Endothelial cell of umbilical vein (primary cell): ENCODE measurements at regions not wholly inside any gene's neighbourhood (a gene's known extent, or its start where the extent isn't known, plus 50 kb on each side); places are given as distances from the start of the nearest gene placed in this dataset.

ENCODE experiments used
- BruUV-seq: library from RNA; stranded (reverse); fragments of 400-500 nt; replicated peaks from 2 replicates; lab custom pipeline; 2021; lab: Mats Ljungman, UMichigan
- CTCF ChIA-PET: fragments of 300-600, 350-600 bp; sonication (Branson Sonifier 250); formaldehyde crosslinking; loops from one replicate; lab custom pipeline; 2021; ENCODE audit warnings: antibody characterized with exemption, inconsistent platforms; lab: Charles Lee
- POLR2A ChIA-PET: fragments of 300-600, 350-600 bp; sonication (Branson Sonifier 250); formaldehyde crosslinking; loops from one replicate; lab custom pipeline; 2021; ENCODE audit warnings: antibody characterized with exemption, inconsistent platforms; lab: Charles Lee
- DNase-seq: peaks from one replicate; pipeline ENCODE4 v3.0.0-alpha.2; 2011; ENCODE audit warnings: low read depth, low spot score
- FAIRE-seq: peaks from 2 replicates; lab custom pipeline; 2011; peaks lifted over from hg19 to GRCh38; lab: Jason Lieb, UNC
- H2AFZ ChIP-seq: 2 replicates; pipeline ENCODE4 v1.6.0; 2012; ENCODE audit warnings: low read depth, low read length, control low read depth, inconsistent platforms
- H3K27ac ChIP-seq: 2 replicates; pipeline ENCODE4 v1.5.1; 2011; ENCODE audit warnings: low read depth, mild to moderate bottlenecking, control low read depth, low read length, moderate library complexity; ENCODE audit not compliant: insufficient read depth
- H3K27me3 ChIP-seq, 2 experiments: 2 replicates each; pipeline versions ENCODE4 v1.6.0 to v1.6.1; 2011; ENCODE audit warnings: low read length in 2 of 2, mixed read lengths in 1 of 2; ENCODE audit not compliant: control insufficient read depth in 2 of 2, insufficient read depth in 2 of 2
- H3K36me3 ChIP-seq, 2 experiments: 2 replicates in 1 of 2; 3 replicates in 1 of 2; pipeline ENCODE4 v1.5.1; 2011; ENCODE audit warnings: low read length in 2 of 2, mild to moderate bottlenecking in 1 of 2, moderate library complexity in 1 of 2; ENCODE audit not compliant: control insufficient read depth in 2 of 2, insufficient read depth in 2 of 2; ENCODE audit errors: extremely low read depth in 1 of 2
- H3K4me1 ChIP-seq: 3 replicates; pipeline ENCODE4 v1.5.1; 2011; ENCODE audit warnings: mild to moderate bottlenecking, low read length; ENCODE audit not compliant: control insufficient read depth, insufficient read depth; ENCODE audit errors: extremely low read depth
- H3K4me2 ChIP-seq: 2 replicates; pipeline ENCODE4 v1.6.1; 2011; ENCODE audit warnings: low read length, control low read depth, mixed read lengths; ENCODE audit not compliant: insufficient read depth
- H3K4me3 ChIP-seq, 3 experiments: fragments of 200-600 bp in 1 of 3; sonication (generic), shearing (Covaris generic) in 1 of 3; replicated peaks in 1 of 3; 2 replicates each; pipeline ENCODE4 v1.5.1; 2011 to 2016; ENCODE audit warnings: control low read depth in 3 of 3, low read length in 3 of 3, mild to moderate bottlenecking in 2 of 3, inconsistent platforms in 1 of 3, low read depth in 1 of 3, moderate library complexity in 1 of 3; ENCODE audit not compliant: insufficient read depth in 1 of 3
- H3K79me2 ChIP-seq: 2 replicates; pipeline ENCODE4 v1.6.0; 2012; ENCODE audit warnings: low read length, inconsistent platforms; ENCODE audit not compliant: control insufficient read depth, insufficient read depth
- H3K9ac ChIP-seq: replicated peaks from 2 replicates; pipeline ENCODE3; 2011; ENCODE audit warnings: low read length, control low read depth; ENCODE audit not compliant: insufficient read depth; ENCODE audit errors: extremely low read depth
- H3K9me1 ChIP-seq: replicated peaks from 3 replicates; pipeline ENCODE4 v1.6.0; 2011; ENCODE audit warnings: mild to moderate bottlenecking, low read length; ENCODE audit not compliant: control insufficient read depth, insufficient read depth; ENCODE audit errors: extremely low read depth
- H3K9me3 ChIP-seq: replicated peaks from 2 replicates; pipeline ENCODE4 v1.5.1; 2012; ENCODE audit warnings: low read length, inconsistent platforms; ENCODE audit not compliant: control insufficient read depth, insufficient read depth
- H4K20me1 ChIP-seq: replicated peaks from 2 replicates; pipeline ENCODE3; 2011; ENCODE audit warnings: mild to moderate bottlenecking, low read length; ENCODE audit not compliant: control insufficient read depth, insufficient read depth; ENCODE audit errors: extremely low read depth
- EZH2 ChIP-seq: IDR thresholded peaks from 2 replicates; pipeline ENCODE4 v1.6.1; 2012; ENCODE audit warnings: borderline replicate concordance, low read depth, mild to moderate bottlenecking, moderate library complexity, low read length, inconsistent platforms; ENCODE audit not compliant: severe bottlenecking
- FOS ChIP-seq: IDR thresholded peaks from 2 replicates; pipeline ENCODE4 v1.6.1; 2011; ENCODE audit warnings: mild to moderate bottlenecking, low read length, moderate library complexity, borderline replicate concordance; ENCODE audit not compliant: insufficient read depth
- GATA2 ChIP-seq: IDR thresholded peaks from 2 replicates; pipeline ENCODE4 v1.7.0; 2011; ENCODE audit warnings: low read depth, mild to moderate bottlenecking, moderate library complexity, mixed read lengths, low read length; ENCODE audit not compliant: insufficient read length, insufficient read depth
- JUN ChIP-seq: IDR thresholded peaks from 2 replicates; pipeline ENCODE4 v1.6.1; 2011; ENCODE audit warnings: borderline replicate concordance, low read depth; ENCODE audit not compliant: insufficient read length, insufficient read depth
- MYC ChIP-seq: IDR thresholded peaks from one replicate; pipeline ENCODE4 v1.6.1; 2011; ENCODE audit warnings: mild to moderate bottlenecking, low read depth, low read length
- POLR2A ChIP-seq: IDR thresholded peaks from 2 replicates; pipeline ENCODE4 v1.6.1; 2012; ENCODE audit warnings: low read depth, mild to moderate bottlenecking, control low read depth, low read length
- POLR2AphosphoS5 ChIP-seq: IDR thresholded peaks from 2 replicates; pipeline ENCODE4 v1.6.1; 2012; ENCODE audit warnings: low read depth, mild to moderate bottlenecking, control low read depth, low read length, moderate library complexity; ENCODE audit not compliant: insufficient read depth
- dilution Hi-C: fragments of 300-500 bp; cut with MboI; formaldehyde crosslinking; loops from one replicate; pipeline ENCODE4 v1.15.0; 2019; ENCODE audit warnings: low sequenced_read_pairs; ENCODE audit not compliant: extremely low pct_ligation_motif_present
- intact Hi-C: fragments of 100-400 bp; cut with micrococcal nuclease; formaldehyde crosslinking; loops from one replicate; pipeline ENCODE4 v1.10.0; 2022
- TF ChIP-seq, protein P1 (sequence below), 2 donors: IDR thresholded peaks; 1 replicate in 1 of 2; 2 replicates in 1 of 2; pipeline ENCODE4 v1.5.1; 2011; ENCODE audit warnings: low read length in 2 of 2, mild to moderate bottlenecking in 2 of 2, moderate library complexity in 2 of 2, control low read depth in 1 of 2, inconsistent platforms in 1 of 2, low read depth in 1 of 2; ENCODE audit not compliant: insufficient read depth in 1 of 2; ENCODE audit errors: extremely low read depth in 1 of 2
- TF ChIP-seq, protein P2 (sequence below): IDR thresholded peaks from 2 replicates; pipeline ENCODE4 v1.6.1; 2011; ENCODE audit not compliant: insufficient read depth, insufficient read length

DNA sequence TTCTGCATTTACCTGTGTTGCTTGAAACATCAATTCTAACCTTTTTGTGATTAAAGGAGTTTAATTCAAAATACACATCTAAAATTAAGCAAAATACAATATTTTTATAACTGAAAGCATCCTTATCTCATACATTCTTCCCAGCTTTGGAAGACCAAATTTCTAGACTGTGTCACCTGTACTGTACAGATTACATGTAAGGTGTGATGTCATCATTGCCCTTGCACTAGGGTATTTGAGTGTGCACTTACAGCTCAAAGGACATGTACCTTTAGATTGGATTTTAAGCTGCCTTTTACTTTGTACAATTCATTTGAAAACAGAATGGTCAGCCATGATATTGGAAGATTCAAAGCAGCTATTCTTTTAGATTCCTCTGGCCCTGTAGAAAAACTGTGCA lies 932.8 kb upstream of the POU3F3 start:
- Histone ChIP-seq H3K9me3 (no peaks in the 10 kb centered on the region), H3K4me3 (no peak overlapping the region), H3K36me3 (no peaks in the 10 kb centered on the region), H3K79me2 (no peaks in the 10 kb centered on the region), H2AFZ (no peak overlapping the region), H3K9me1 (no peaks in the 10 kb centered on the region), H3K4me2 (no peak overlapping the region), H3K9ac (no peak overlapping the region), H3K27me3 (no peaks in the 10 kb centered on the region), H4K20me1 (no peaks in the 10 kb centered on the region), H3K27ac (no peak overlapping the region), H3K4me1 (no peaks in the 10 kb centered on the region)
- ChIA-PET POLR2A (no interaction called here), CTCF (no interaction called here)
- no peak for FAIRE-seq
- dilution Hi-C loops = no loop called here
- BruUV-seq = no TSS peak
- DNase-seq = no peak
- intact Hi-C loops = no loop called here
- TF ChIP-seq JUN (no peak), POLR2A (no peak), GATA2 (no peak), EZH2 (no peak), POLR2AphosphoS5 (no peak), FOS (no peak), MYC (no peak)
- TF ChIP-seq, protein P1, sequence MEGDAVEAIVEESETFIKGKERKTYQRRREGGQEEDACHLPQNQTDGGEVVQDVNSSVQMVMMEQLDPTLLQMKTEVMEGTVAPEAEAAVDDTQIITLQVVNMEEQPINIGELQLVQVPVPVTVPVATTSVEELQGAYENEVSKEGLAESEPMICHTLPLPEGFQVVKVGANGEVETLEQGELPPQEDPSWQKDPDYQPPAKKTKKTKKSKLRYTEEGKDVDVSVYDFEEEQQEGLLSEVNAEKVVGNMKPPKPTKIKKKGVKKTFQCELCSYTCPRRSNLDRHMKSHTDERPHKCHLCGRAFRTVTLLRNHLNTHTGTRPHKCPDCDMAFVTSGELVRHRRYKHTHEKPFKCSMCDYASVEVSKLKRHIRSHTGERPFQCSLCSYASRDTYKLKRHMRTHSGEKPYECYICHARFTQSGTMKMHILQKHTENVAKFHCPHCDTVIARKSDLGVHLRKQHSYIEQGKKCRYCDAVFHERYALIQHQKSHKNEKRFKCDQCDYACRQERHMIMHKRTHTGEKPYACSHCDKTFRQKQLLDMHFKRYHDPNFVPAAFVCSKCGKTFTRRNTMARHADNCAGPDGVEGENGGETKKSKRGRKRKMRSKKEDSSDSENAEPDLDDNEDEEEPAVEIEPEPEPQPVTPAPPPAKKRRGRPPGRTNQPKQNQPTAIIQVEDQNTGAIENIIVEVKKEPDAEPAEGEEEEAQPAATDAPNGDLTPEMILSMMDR (IDR thresholded peaks at IDR 0.05; ENCODE audit: extremely low read depth in 1 of 2, insufficient read depth in 1 of 2, low read depth in 1 of 2, low read length in 2 of 2) = no peak
- TF ChIP-seq, protein P2, sequence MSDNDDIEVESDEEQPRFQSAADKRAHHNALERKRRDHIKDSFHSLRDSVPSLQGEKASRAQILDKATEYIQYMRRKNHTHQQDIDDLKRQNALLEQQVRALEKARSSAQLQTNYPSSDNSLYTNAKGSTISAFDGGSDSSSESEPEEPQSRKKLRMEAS = no peak
